Right forelimb (tissue), 1 donor: ENCODE measurements at regions not wholly inside any gene's neighbourhood (a gene's known extent, or its start where the extent isn't known, plus 50 kb on each side); places are given as distances from the start of the nearest gene placed in this dataset.
"Not testable (repeated sequence)": the region's sequence is repeated elsewhere in the genome, so short reads cannot be mapped to it uniquely, and the experiment has no call there.

ENCODE experiments used
- DNase-seq: peaks from one replicate; pipeline ENCODE4 v3.0.0-alpha.2; 2018

GRCh38 chr5:108579236-108579635 is 168.5 kb upstream of the FER start:
- no peak for DNase-seq

- DNase-seq: no peak
These were observed 168.9 kb upstream of the FER start for GRCh38 chr5:108578791-108579190.

GRCh38 chr5:108567429-108567828 is 180.3 kb upstream of the FER start:
- DNase-seq: no peak

GRCh38 chr5:108564441-108564840 is 182.5 kb upstream of the FBXL17 start:
- no peak for DNase-seq

- DNase-seq: no peak
These were observed 180.2 kb upstream of the FBXL17 start for GRCh38 chr5:108562205-108562454.

- DNase-seq: no peak
These were observed 179.7 kb upstream of the FBXL17 start for GRCh38 chr5:108561416-108562204.

- no peak for DNase-seq
These were observed 178.7 kb upstream of the FBXL17 start for GRCh38 chr5:108560581-108560980.

- DNase-seq: no peak
These were observed 178.3 kb upstream of the FBXL17 start for GRCh38 chr5:108560166-108560565.

GRCh38 chr5:108558840-108559239 is 176.9 kb upstream of the FBXL17 start:
- DNase-seq: not testable (repeated sequence)

- DNase-seq: not testable (repeated sequence)
These were observed 176.2 kb upstream of the FBXL17 start for GRCh38 chr5:108558142-108558541.

GRCh38 chr5:108557686-108558085 is 175.8 kb upstream of the FBXL17 start:
- DNase-seq: no peak

- no peak for DNase-seq
These were observed 174.7 kb upstream of the FBXL17 start for GRCh38 chr5:108556441-108557145.

- DNase-seq: no peak
These were observed 167.0 kb upstream of the FBXL17 start for GRCh38 chr5:108548684-108549596.

GRCh38 chr5:108546939-108547338 is 165.0 kb upstream of the FBXL17 start:
- no peak for DNase-seq

- DNase-seq: no peak
These were observed 163.4 kb upstream of the FBXL17 start for GRCh38 chr5:108545301-108545700.

GRCh38 chr5:108543486-108543885 is 161.6 kb upstream of the FBXL17 start:
- no peak for DNase-seq

- no peak for DNase-seq
These were observed 159.9 kb upstream of the FBXL17 start for GRCh38 chr5:108541836-108542235.

- DNase-seq: no peak
These were observed 154.4 kb upstream of the FBXL17 start for GRCh38 chr5:108536321-108536720.

GRCh38 chr5:108532129-108532445 is 150.2 kb upstream of the FBXL17 start:
- not testable (repeated sequence) for DNase-seq

- no peak for DNase-seq
These were observed 149.7 kb upstream of the FBXL17 start for GRCh38 chr5:108531367-108532128.

- no peak for DNase-seq
These were observed 148.8 kb upstream of the FBXL17 start for GRCh38 chr5:108530706-108531105.

- DNase-seq: no peak
These were observed 147.5 kb upstream of the FBXL17 start for GRCh38 chr5:108529381-108529780.

GRCh38 chr5:108528655-108529054 is 146.8 kb upstream of the FBXL17 start:
- no peak for DNase-seq
